ENCODE measurements at regions not wholly inside any gene's neighbourhood (a gene's known extent, or its start where the extent isn't known, plus 50 kb on each side); places are given as distances from the start of the nearest gene placed in this dataset.

DNA sequence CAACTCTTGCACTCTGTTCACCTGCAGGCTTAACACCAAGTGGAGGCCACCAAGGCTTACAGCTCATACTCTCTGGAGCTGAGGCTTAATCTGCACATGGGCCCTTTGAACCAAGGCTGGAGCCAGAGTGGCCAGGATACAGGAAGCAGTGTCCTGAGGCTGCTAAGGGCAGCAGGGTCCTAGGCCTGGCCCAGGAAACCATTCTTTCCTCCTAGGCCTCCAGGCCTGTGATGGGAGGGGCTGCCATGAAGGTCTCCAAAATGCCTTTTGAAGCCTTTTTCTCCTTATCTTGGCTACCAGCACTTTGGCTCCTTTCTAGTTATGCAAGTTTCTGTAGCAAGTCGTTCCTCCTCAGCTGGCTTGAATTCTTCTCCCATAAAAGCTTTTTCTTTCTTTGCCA, 68.0 kb upstream of the GNAI1 start:
- no peak overlapping the region for H4K8ac ChIP-seq (ENCODE audit: low read depth, low read length)
- no peak for DNase-seq (ENCODE audit: low spot score)
- H3K36me3 ChIP-seq (replicated peaks in 1 of 2; ENCODE audit: control insufficient read depth in 2 of 2, insufficient read depth in 2 of 2, low read length in 2 of 2) = no peaks in the 10 kb centered on the region
- no peak overlapping the region for H2BK120ac ChIP-seq (ENCODE audit: low read depth, low read length)
- H3K9ac ChIP-seq (ENCODE audit: low read depth, low read length, poor library complexity) = no peak overlapping the region
- no peaks in the 10 kb centered on the region for H3K4me1 ChIP-seq (ENCODE audit: control insufficient read depth in 2 of 2, insufficient read depth in 1 of 2, low read depth in 1 of 2, low read length in 2 of 2)
- no peak overlapping the region for H2AFZ ChIP-seq (ENCODE audit: low read length)
- no peak overlapping the region for H2BK15ac ChIP-seq (ENCODE audit: low read length)
- no peak overlapping the region for H3K23ac ChIP-seq (ENCODE audit: low read depth, low read length, poor library complexity)
- no peak overlapping the region for H3K4me3 ChIP-seq (ENCODE audit: low read length in 2 of 2)
- WGBS, 2 donors (ENCODE audit: extremely low coverage in 2 of 2, insufficient read length in 2 of 2, insufficient replicate concordance in 1 of 2) = no CpG with 5 or more reads among the region's 1 CpG
- H2BK12ac ChIP-seq (ENCODE audit: low read length) = no peak overlapping the region
- no peak overlapping the region for H3K18ac ChIP-seq (ENCODE audit: low read length)
- no peak overlapping the region for H3K14ac ChIP-seq (ENCODE audit: low read length)
- no peaks in the 10 kb centered on the region for H3K9me3 ChIP-seq (replicated peaks in 1 of 2; ENCODE audit: control insufficient read depth in 2 of 2, insufficient read depth in 1 of 2, low read depth in 1 of 2, low read length in 2 of 2)
- H3K4me2 ChIP-seq (ENCODE audit: insufficient read depth, low read length, poor library complexity, severe bottlenecking) = no peak overlapping the region
- no peaks in the 10 kb centered on the region for H3K27me3 ChIP-seq (ENCODE audit: control insufficient read depth in 3 of 3, insufficient read depth in 3 of 3, low read depth in 1 of 3, low read length in 3 of 3)
- no peak overlapping the region for H3K4ac ChIP-seq (ENCODE audit: low read length)
- H2BK5ac ChIP-seq (ENCODE audit: low read length) = no peak overlapping the region
- no peak overlapping the region for H3K27ac ChIP-seq (replicated peaks; ENCODE audit: low read length)
- no peak overlapping the region for H2AK5ac ChIP-seq (ENCODE audit: low read depth, low read length)
- H4K91ac ChIP-seq (ENCODE audit: low read depth, low read length, poor library complexity) = no peak overlapping the region
- H3K79me1 ChIP-seq (ENCODE audit: low read depth, low read length) = no peaks in the 10 kb centered on the region

DNA sequence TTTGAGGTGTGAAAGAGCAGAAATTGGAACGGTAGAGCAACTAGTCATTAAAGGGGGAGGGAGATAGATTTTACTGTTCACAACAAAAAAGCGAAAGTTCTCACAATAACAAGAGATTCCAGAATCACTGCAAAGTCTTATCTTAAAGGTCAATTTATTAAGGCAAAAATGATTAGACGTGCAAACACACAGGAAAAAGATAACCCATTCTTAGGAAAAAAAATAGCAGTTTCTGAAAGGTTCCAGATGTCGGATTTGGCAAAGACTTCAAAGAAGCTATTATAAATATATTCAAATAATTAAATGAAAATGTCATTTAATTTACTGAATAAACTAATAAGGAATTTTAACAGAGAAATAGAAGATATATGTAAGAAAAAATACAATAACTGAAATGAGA, 70.8 kb upstream of the GNAI1 start:
- no CpG with 5 or more reads among the region's 4 CpGs for WGBS, 2 donors (ENCODE audit: extremely low coverage in 2 of 2, insufficient read length in 2 of 2, insufficient replicate concordance in 1 of 2)
- Histone ChIP-seq H3K23ac (ENCODE audit: low read depth, low read length, poor library complexity) (no peak overlapping the region), H3K4me1 (ENCODE audit: control insufficient read depth in 2 of 2, insufficient read depth in 1 of 2, low read depth in 1 of 2, low read length in 2 of 2) (no peaks in the 10 kb centered on the region), H2AK5ac (ENCODE audit: low read depth, low read length) (no peak overlapping the region), H2BK120ac (ENCODE audit: low read depth, low read length) (no peak overlapping the region), H3K14ac (ENCODE audit: low read length) (no peak overlapping the region), H3K4me3 (ENCODE audit: low read length in 2 of 2) (no peak overlapping the region), H3K27ac (replicated peaks; ENCODE audit: low read length) (no peak overlapping the region), H3K79me1 (ENCODE audit: low read depth, low read length) (no peaks in the 10 kb centered on the region), H3K27me3 (ENCODE audit: control insufficient read depth in 3 of 3, insufficient read depth in 3 of 3, low read depth in 1 of 3, low read length in 3 of 3) (no peaks in the 10 kb centered on the region), H2BK15ac (ENCODE audit: low read length) (no peak overlapping the region), H3K4ac (ENCODE audit: low read length) (no peak overlapping the region), H3K4me2 (ENCODE audit: insufficient read depth, low read length, poor library complexity, severe bottlenecking) (no peak overlapping the region), H2BK5ac (ENCODE audit: low read length) (no peak overlapping the region), H3K9ac (ENCODE audit: low read depth, low read length, poor library complexity) (no peak overlapping the region), H3K18ac (ENCODE audit: low read length) (no peak overlapping the region), H3K9me3 (replicated peaks in 1 of 2; ENCODE audit: control insufficient read depth in 2 of 2, insufficient read depth in 1 of 2, low read depth in 1 of 2, low read length in 2 of 2) (no peaks in the 10 kb centered on the region), H2AFZ (ENCODE audit: low read length) (peak overlapping the region; percentile 28), H4K91ac (ENCODE audit: low read depth, low read length, poor library complexity) (no peak overlapping the region), H3K36me3 (replicated peaks in 1 of 2; ENCODE audit: control insufficient read depth in 2 of 2, insufficient read depth in 2 of 2, low read length in 2 of 2) (no peaks in the 10 kb centered on the region), H4K8ac (ENCODE audit: low read depth, low read length) (no peak overlapping the region), H2BK12ac (ENCODE audit: low read length) (no peak overlapping the region)
- no peak for DNase-seq (ENCODE audit: low spot score)

DNA sequence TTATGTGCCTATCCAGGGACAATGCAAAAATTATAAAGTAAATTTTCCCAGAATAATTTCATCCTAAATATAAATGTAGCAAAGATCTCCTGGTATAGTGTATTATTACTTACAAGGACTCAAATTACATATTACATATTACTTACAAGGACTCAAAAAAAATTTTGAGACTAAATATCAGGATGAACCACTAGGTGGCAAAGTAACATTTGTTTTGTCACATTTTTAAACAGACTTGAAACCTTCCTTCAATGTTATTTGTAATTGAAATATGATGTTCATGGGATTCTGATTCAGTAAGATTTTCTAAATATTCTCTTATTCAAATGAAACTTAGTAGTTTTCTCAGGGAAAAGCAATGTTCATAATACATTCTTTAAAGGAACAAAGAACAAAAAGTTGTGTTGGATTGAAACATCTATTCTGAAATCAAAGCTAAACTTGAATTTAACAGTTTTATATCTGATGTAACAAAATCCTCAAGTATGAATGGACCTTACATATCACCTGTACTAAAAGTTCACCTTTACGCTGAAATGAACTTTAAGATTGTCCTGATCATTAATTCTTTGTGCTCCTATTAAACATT, 74.3 kb upstream of the GNAI1 start:
- no CpG with 5 or more reads among the region's 1 CpG for WGBS, 2 donors (ENCODE audit: extremely low coverage in 2 of 2, insufficient read length in 2 of 2, insufficient replicate concordance in 1 of 2)
- Histone ChIP-seq H3K4ac (ENCODE audit: low read length) (no peak overlapping the region), H3K18ac (ENCODE audit: low read length) (no peak overlapping the region), H2AK5ac (ENCODE audit: low read depth, low read length) (no peak overlapping the region), H3K79me1 (ENCODE audit: low read depth, low read length) (no peaks in the 10 kb centered on the region), H4K91ac (ENCODE audit: low read depth, low read length, poor library complexity) (no peak overlapping the region), H3K4me1 (ENCODE audit: control insufficient read depth in 2 of 2, insufficient read depth in 1 of 2, low read depth in 1 of 2, low read length in 2 of 2) (no peaks in the 10 kb centered on the region), H3K4me3 (ENCODE audit: low read length in 2 of 2) (no peak overlapping the region), H2BK12ac (ENCODE audit: low read length) (no peak overlapping the region), H3K36me3 (replicated peaks in 1 of 2; ENCODE audit: control insufficient read depth in 2 of 2, insufficient read depth in 2 of 2, low read length in 2 of 2) (no peaks in the 10 kb centered on the region), H2BK15ac (ENCODE audit: low read length) (no peak overlapping the region), H3K27ac (replicated peaks; ENCODE audit: low read length) (no peak overlapping the region), H3K14ac (ENCODE audit: low read length) (no peak overlapping the region), H4K8ac (ENCODE audit: low read depth, low read length) (no peak overlapping the region), H2BK5ac (ENCODE audit: low read length) (no peak overlapping the region), H3K4me2 (ENCODE audit: insufficient read depth, low read length, poor library complexity, severe bottlenecking) (no peak overlapping the region), H3K27me3 (ENCODE audit: control insufficient read depth in 3 of 3, insufficient read depth in 3 of 3, low read depth in 1 of 3, low read length in 3 of 3) (no peaks in the 10 kb centered on the region), H3K9ac (ENCODE audit: low read depth, low read length, poor library complexity) (no peak overlapping the region), H2BK120ac (ENCODE audit: low read depth, low read length) (no peak overlapping the region), H3K9me3 (replicated peaks in 1 of 2; ENCODE audit: control insufficient read depth in 2 of 2, insufficient read depth in 1 of 2, low read depth in 1 of 2, low read length in 2 of 2) (no peaks in the 10 kb centered on the region), H3K23ac (ENCODE audit: low read depth, low read length, poor library complexity) (no peak overlapping the region), H2AFZ (ENCODE audit: low read length) (no peak overlapping the region)
- peak; percentile 6 for DNase-seq (ENCODE audit: low spot score)

DNA sequence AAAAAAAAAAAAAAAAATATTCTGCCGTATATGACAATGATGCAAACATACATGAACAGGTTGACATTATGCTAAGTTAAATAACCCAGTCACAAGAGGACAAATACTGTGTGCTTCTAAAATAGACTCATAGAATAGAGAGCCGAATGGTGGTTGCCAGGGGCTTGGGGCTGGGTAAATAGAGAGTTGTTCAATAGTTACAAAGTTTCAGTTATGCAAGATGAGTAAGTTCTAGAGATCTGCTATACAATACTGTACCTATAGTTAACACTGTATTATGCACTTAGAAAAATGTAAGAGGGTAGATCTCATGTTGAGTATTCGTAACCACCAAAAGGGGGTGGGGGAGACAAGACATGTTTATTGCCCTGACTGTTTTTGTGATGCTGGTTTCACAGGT, 77.1 kb upstream of the GNAI1 start:
- Histone ChIP-seq H3K4ac (ENCODE audit: low read length) (no peak overlapping the region), H4K91ac (ENCODE audit: low read depth, low read length, poor library complexity) (no peak overlapping the region), H2AFZ (ENCODE audit: low read length) (no peak overlapping the region), H2BK5ac (ENCODE audit: low read length) (no peak overlapping the region), H3K79me1 (ENCODE audit: low read depth, low read length) (no peaks in the 10 kb centered on the region), H2BK15ac (ENCODE audit: low read length) (no peak overlapping the region), H3K23ac (ENCODE audit: low read depth, low read length, poor library complexity) (no peak overlapping the region), H4K8ac (ENCODE audit: low read depth, low read length) (no peak overlapping the region), H3K18ac (ENCODE audit: low read length) (no peak overlapping the region), H2BK12ac (ENCODE audit: low read length) (no peak overlapping the region), H2AK5ac (ENCODE audit: low read depth, low read length) (no peak overlapping the region), H3K36me3 (replicated peaks in 1 of 2; ENCODE audit: control insufficient read depth in 2 of 2, insufficient read depth in 2 of 2, low read length in 2 of 2) (no peaks in the 10 kb centered on the region), H3K4me1 (ENCODE audit: control insufficient read depth in 2 of 2, insufficient read depth in 1 of 2, low read depth in 1 of 2, low read length in 2 of 2) (no peaks in the 10 kb centered on the region), H3K9me3 (replicated peaks in 1 of 2; ENCODE audit: control insufficient read depth in 2 of 2, insufficient read depth in 1 of 2, low read depth in 1 of 2, low read length in 2 of 2) (no peaks in the 10 kb centered on the region), H2BK120ac (ENCODE audit: low read depth, low read length) (no peak overlapping the region), H3K14ac (ENCODE audit: low read length) (no peak overlapping the region), H3K4me2 (ENCODE audit: insufficient read depth, low read length, poor library complexity, severe bottlenecking) (no peak overlapping the region), H3K27me3 (ENCODE audit: control insufficient read depth in 3 of 3, insufficient read depth in 3 of 3, low read depth in 1 of 3, low read length in 3 of 3) (no peaks in the 10 kb centered on the region), H3K9ac (ENCODE audit: low read depth, low read length, poor library complexity) (no peak overlapping the region), H3K4me3 (ENCODE audit: low read length in 2 of 2) (no peak overlapping the region), H3K27ac (replicated peaks; ENCODE audit: low read length) (no peak overlapping the region)
- WGBS, 2 donors (ENCODE audit: extremely low coverage in 2 of 2, insufficient read length in 2 of 2, insufficient replicate concordance in 1 of 2) = no CpG with 5 or more reads among the region's 3 CpGs
- DNase-seq (ENCODE audit: low spot score) = no peak
